Psoas muscle (tissue), 7 donors: ENCODE measurements at regions not wholly inside any gene's neighbourhood (a gene's known extent, or its start where the extent isn't known, plus 50 kb on each side); places are given as distances from the start of the nearest gene placed in this dataset.

Experiments
- ATAC-seq, 4 donors: fragments of 200-7000 bp; cut with Tn5 transposase; one replicate each; pipeline ENCODE4 v1.9.1; 2020; ENCODE audit warnings: moderate library complexity in 3 of 4, mild to moderate bottlenecking in 2 of 4
- DNase-seq, 2 donors: peaks; one replicate each; pipeline ENCODE4 v3.0.0-alpha.2; 2020
- H3K27ac ChIP-seq: fragments of 200-600 bp; one replicate; pipeline ENCODE4 v1.8.0; 2022
- H3K27me3 ChIP-seq, 3 donors: fragments of 200-600 bp in 1 of 3; one replicate each; pipeline versions ENCODE4 v1.6.1 to v1.8.0; 2013 to 2022; ENCODE audit warnings: low read length in 2 of 3, mild to moderate bottlenecking in 2 of 3, moderate library complexity in 1 of 3; ENCODE audit not compliant: insufficient read depth in 3 of 3
- H3K36me3 ChIP-seq, 2 donors: fragments of 200-600 bp in 1 of 2; one replicate each; pipeline versions ENCODE4 v1.6.1 to v1.8.0; 2013 to 2022; ENCODE audit warnings: low read depth in 1 of 2, mild to moderate bottlenecking in 1 of 2, moderate library complexity in 1 of 2; ENCODE audit not compliant: insufficient read depth in 1 of 2
- H3K4me1 ChIP-seq: fragments of 200-600 bp; one replicate; pipeline ENCODE4 v1.8.0; 2022
- H3K4me3 ChIP-seq: fragments of 200-600 bp; one replicate; pipeline ENCODE4 v1.8.0; 2022; ENCODE audit warnings: mild to moderate bottlenecking
- H3K9me3 ChIP-seq: fragments of 200-600 bp; one replicate; pipeline ENCODE4 v1.8.0; 2022
- CTCF ChIP-seq: fragments of 200-600 bp; IDR thresholded peaks from one replicate; pipeline ENCODE4 v1.8.0; 2022; ENCODE audit warnings: antibody characterized with exemption
- WGBS, 3 donors: extraction: QIAGEN DNeasy Blood & Tissue Kit; methylation state at CpG; one replicate each; pipeline versions ENCODE4 v1.1.6 to v1.1.7; 2013; 5-methylcytosine and 5-hydroxymethylcytosine counted together
- intact Hi-C, 2 donors: fragments of 100-400 bp; cut with DNase I; formaldehyde crosslinking; loops; one replicate each; pipeline versions ENCODE4 v1.11.0 to v1.14.2; 2022
- donor health status: healthy with polysubstance abuse.
- donor health status: DM: no; HTN: no; CAD: no; lungs with moderate emphysema.
- donor health status: Bipolar disorder and iron deficiency.
- donor health status: healthy.
- donor health status: DM: yes; HTN: yes; CAD: no.
- donor health status: DM: no; HTN: no; CAD: no.
- donor health status: DM: yes; HTN: yes; CAD: no.

- no peaks in the 10 kb centered on the region for H3K9me3 ChIP-seq
- no peaks in the 10 kb centered on the region for H3K27me3 ChIP-seq
- no peaks in the 10 kb centered on the region for H3K4me1 ChIP-seq
- 29 to 38% (median 36%) methylated on average over 3 of the region's 3 CpGs for WGBS, 3 donors
- H3K36me3 ChIP-seq, result no peaks in the 10 kb centered on the region
- intact Hi-C loops, result no loop called here
- no peak for ATAC-seq
- H3K27ac ChIP-seq, result no peak overlapping the region
- no peak for DNase-seq
- no peak overlapping the region for H3K4me3 ChIP-seq
- TF ChIP-seq CTCF, result no peak
Measured at GRCh38 chr2:126302043-126302442, 353.9 kb upstream of the GYPC start.

GRCh38 chr2:126303113-126303512 lies 352.8 kb upstream of the GYPC start:
- no peak for TF ChIP-seq CTCF
- Histone ChIP-seq H3K27me3 (no peaks in the 10 kb centered on the region), H3K4me3 (no peak overlapping the region), H3K9me3 (no peaks in the 10 kb centered on the region), H3K27ac (no peak overlapping the region), H3K4me1 (no peaks in the 10 kb centered on the region), H3K36me3 (no peaks in the 10 kb centered on the region)
- ATAC-seq (no peak), DNase-seq (no peak)
- intact Hi-C loops, result no loop called here
- 45 to 52% (median 49%) methylated on average over 5 of the region's 5 CpGs for WGBS, 3 donors

GRCh38 chr2:126304154-126304553 lies 351.8 kb upstream of the GYPC start:
- no peak for ATAC-seq
- Histone ChIP-seq H3K4me3 (no peak overlapping the region), H3K4me1 (no peaks in the 10 kb centered on the region), H3K36me3 (no peaks in the 10 kb centered on the region), H3K27me3 (no peaks in the 10 kb centered on the region), H3K27ac (no peak overlapping the region), H3K9me3 (no peaks in the 10 kb centered on the region)
- WGBS, 3 donors, result 64 to 78% (median 77%) methylated on average over 2 of the region's 2 CpGs
- DNase-seq, result no peak
- no peak for TF ChIP-seq CTCF
- intact Hi-C loops, result no loop called here

- Histone ChIP-seq H3K4me1 (no peaks in the 10 kb centered on the region), H3K4me3 (no peak overlapping the region), H3K9me3 (no peaks in the 10 kb centered on the region), H3K27me3 (no peaks in the 10 kb centered on the region), H3K36me3 (no peaks in the 10 kb centered on the region), H3K27ac (no peak overlapping the region)
- TF ChIP-seq CTCF, result no peak
- intact Hi-C loops, result no loop called here
- no peak for ATAC-seq
- no peak for DNase-seq
- 88 to 90% (median 88%) methylated on average over 4 of the region's 4 CpGs for WGBS, 3 donors
Measured at GRCh38 chr2:126306539-126306938, 349.4 kb upstream of the GYPC start.

- Histone ChIP-seq H3K9me3 (no peaks in the 10 kb centered on the region), H3K27ac (no peak overlapping the region), H3K4me1 (no peaks in the 10 kb centered on the region), H3K36me3 (no peaks in the 10 kb centered on the region), H3K4me3 (no peak overlapping the region), H3K27me3 (no peaks in the 10 kb centered on the region)
- 41 to 50% (median 43%) methylated on average over 8 of the region's 8 CpGs for WGBS, 3 donors
- no peak for TF ChIP-seq CTCF
- ATAC-seq, result no peak
- intact Hi-C loops, result no loop called here
- no peak for DNase-seq
Measured at GRCh38 chr2:126307740-126308139, 348.2 kb upstream of the GYPC start.
